ENCODE measurements at regions not wholly inside any gene's neighbourhood (a gene's known extent, or its start where the extent isn't known, plus 50 kb on each side); places are given as distances from the start of the nearest gene placed in this dataset.

GRCh38 chr2:57443973-57444521, 602.6 kb upstream of the VRK2 start:
- TF ChIP-seq CTCF (IDR thresholded peaks at IDR 0.05; ENCODE audit: low read depth, low read length) = no peak
- TF ChIP-seq MAX (IDR thresholded peaks at IDR 0.05; ENCODE audit: low read depth, low read length) = no peak
- TF ChIP-seq POLR2A (IDR thresholded peaks at IDR 0.05; ENCODE audit: extremely low read depth, insufficient read length) = no peak
- no peak for TF ChIP-seq MYC (IDR thresholded peaks at IDR 0.05; ENCODE audit: low read depth, low read length)

Data from NB4 (cell line).